ENCODE measurements at regions not wholly inside any gene's neighbourhood (a gene's known extent, or its start where the extent isn't known, plus 50 kb on each side); places are given as distances from the start of the nearest gene placed in this dataset.

DNA sequence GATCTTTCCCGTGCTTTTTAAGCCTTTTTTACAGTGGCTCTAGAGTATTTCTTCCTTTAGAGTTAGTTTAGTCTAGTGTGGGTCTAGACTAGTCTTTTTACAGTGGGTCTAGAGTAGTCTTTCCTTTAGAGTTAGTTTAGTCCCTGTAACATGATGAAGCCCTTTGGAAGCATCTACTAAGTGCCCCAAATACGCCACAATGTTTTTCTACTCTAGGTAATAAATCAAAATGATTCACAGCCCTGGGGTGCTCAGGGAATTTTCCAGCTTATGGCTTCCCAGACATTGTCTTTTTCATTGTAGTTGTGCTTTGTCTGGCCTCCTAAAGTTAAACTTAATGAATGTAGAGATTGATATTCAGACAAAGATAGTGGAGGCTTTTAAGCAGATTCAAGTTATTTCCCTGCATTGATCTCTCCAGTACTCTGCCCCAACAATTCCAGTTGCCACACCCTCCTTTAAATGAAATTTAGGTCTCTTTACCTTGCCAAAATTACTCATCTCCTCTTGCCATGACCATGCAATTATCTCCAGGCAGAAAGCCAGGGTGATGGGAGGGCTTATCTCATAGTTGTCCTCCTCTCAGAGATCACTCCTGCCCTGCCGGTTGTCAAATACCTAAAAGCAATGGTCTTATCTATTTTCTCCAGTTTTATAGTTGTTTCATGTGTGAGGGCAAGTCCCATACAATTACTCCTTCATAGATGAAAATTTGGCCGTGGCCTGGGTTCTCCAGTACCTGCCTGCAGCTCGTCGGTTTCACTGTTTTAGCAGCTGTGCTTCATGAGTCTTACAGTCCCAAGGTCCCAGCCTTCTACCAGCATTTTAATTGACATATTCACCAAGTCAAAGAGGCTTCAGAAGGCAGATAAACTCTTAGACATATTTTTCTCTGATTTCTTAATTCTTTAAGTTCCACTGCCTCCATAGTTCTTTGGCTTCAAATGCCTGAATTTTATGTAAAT, 794.0 kb upstream of the COX7C start:
- TF ChIP-seq, protein P1, sequence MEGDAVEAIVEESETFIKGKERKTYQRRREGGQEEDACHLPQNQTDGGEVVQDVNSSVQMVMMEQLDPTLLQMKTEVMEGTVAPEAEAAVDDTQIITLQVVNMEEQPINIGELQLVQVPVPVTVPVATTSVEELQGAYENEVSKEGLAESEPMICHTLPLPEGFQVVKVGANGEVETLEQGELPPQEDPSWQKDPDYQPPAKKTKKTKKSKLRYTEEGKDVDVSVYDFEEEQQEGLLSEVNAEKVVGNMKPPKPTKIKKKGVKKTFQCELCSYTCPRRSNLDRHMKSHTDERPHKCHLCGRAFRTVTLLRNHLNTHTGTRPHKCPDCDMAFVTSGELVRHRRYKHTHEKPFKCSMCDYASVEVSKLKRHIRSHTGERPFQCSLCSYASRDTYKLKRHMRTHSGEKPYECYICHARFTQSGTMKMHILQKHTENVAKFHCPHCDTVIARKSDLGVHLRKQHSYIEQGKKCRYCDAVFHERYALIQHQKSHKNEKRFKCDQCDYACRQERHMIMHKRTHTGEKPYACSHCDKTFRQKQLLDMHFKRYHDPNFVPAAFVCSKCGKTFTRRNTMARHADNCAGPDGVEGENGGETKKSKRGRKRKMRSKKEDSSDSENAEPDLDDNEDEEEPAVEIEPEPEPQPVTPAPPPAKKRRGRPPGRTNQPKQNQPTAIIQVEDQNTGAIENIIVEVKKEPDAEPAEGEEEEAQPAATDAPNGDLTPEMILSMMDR (IDR thresholded peaks at IDR 0.05): no peak
- TF ChIP-seq POLR2A (IDR thresholded peaks at IDR 0.05) (no peak), POLR2AphosphoS5 (IDR thresholded peaks at IDR 0.05) (no peak)

All from stomach (tissue), 4 donors.